BE2C (cell line): ENCODE measurements at regions not wholly inside any gene's neighbourhood (a gene's known extent, or its start where the extent isn't known, plus 50 kb on each side); places are given as distances from the start of the nearest gene placed in this dataset.

Experiments used
- DNase-seq: peaks from one replicate; pipeline ENCODE4 v3.0.0-alpha.2; 2020
- H3K27me3 ChIP-seq: fragments of 250-450 bp; sonication (Bioruptor Pico); 2 replicates; pipeline ENCODE4 v1.5.1; 2020; ENCODE audit warnings: mild to moderate bottlenecking
- H3K36me3 ChIP-seq: fragments of 250-450 bp; sonication (Bioruptor Pico); 2 replicates; pipeline ENCODE4 v1.5.1; 2020; ENCODE audit warnings: mild to moderate bottlenecking
- H3K4me1 ChIP-seq: fragments of 250-450 bp; sonication (Bioruptor Pico); 2 replicates; pipeline ENCODE4 v1.5.1; 2020
- H3K4me3 ChIP-seq: 2 replicates; pipeline ENCODE4 v1.5.1; 2011; ENCODE audit warnings: low read depth, low read length
- H3K9me3 ChIP-seq: fragments of 250-450 bp; sonication (Bioruptor Pico); 2 replicates; pipeline ENCODE4 v1.5.1; 2020
- CTCF ChIP-seq: IDR thresholded peaks from 2 replicates; pipeline ENCODE4 v1.5.1; 2012; ENCODE audit warnings: mild to moderate bottlenecking, low read depth, low read length

- no peak for DNase-seq
- Histone ChIP-seq H3K27me3 (no peaks in the 10 kb centered on the region), H3K9me3 (no peaks in the 10 kb centered on the region), H3K36me3 (no peaks in the 10 kb centered on the region), H3K4me1 (no peaks in the 10 kb centered on the region), H3K4me3 (no peak overlapping the region)
- TF ChIP-seq CTCF = no peak
These were observed 68.6 kb upstream of the HS3ST1 start for GRCh38 chr4:11497212-11497806.

GRCh38 chr4:11496351-11496829 is 67.7 kb upstream of the HS3ST1 start:
- Histone ChIP-seq H3K27me3 (no peaks in the 10 kb centered on the region), H3K36me3 (no peaks in the 10 kb centered on the region), H3K4me1 (no peaks in the 10 kb centered on the region), H3K4me3 (no peak overlapping the region), H3K9me3 (no peaks in the 10 kb centered on the region)
- no peak for DNase-seq
- no peak for TF ChIP-seq CTCF

- no peak for DNase-seq
- no peaks in the 10 kb centered on the region for H3K9me3 ChIP-seq
- no peaks in the 10 kb centered on the region for H3K27me3 ChIP-seq
- H3K36me3 ChIP-seq = no peaks in the 10 kb centered on the region
- no peak overlapping the region for H3K4me3 ChIP-seq
- no peaks in the 10 kb centered on the region for H3K4me1 ChIP-seq
- no peak for TF ChIP-seq CTCF
These were observed 67.1 kb upstream of the HS3ST1 start for GRCh38 chr4:11495818-11496217.

- Histone ChIP-seq H3K9me3 (no peaks in the 10 kb centered on the region), H3K4me1 (no peaks in the 10 kb centered on the region), H3K36me3 (no peaks in the 10 kb centered on the region), H3K27me3 (no peaks in the 10 kb centered on the region), H3K4me3 (no peak overlapping the region)
- TF ChIP-seq CTCF = no peak
- no peak for DNase-seq
These were observed 66.6 kb upstream of the HS3ST1 start for GRCh38 chr4:11495291-11495690.

GRCh38 chr4:11494232-11494631 is 65.5 kb upstream of the HS3ST1 start:
- Histone ChIP-seq H3K4me1 (no peaks in the 10 kb centered on the region), H3K4me3 (no peak overlapping the region), H3K9me3 (no peaks in the 10 kb centered on the region), H3K27me3 (no peaks in the 10 kb centered on the region), H3K36me3 (no peaks in the 10 kb centered on the region)
- no peak for DNase-seq
- no peak for TF ChIP-seq CTCF

- no peaks in the 10 kb centered on the region for H3K36me3 ChIP-seq
- no peaks in the 10 kb centered on the region for H3K4me1 ChIP-seq
- no peak for DNase-seq
- no peak overlapping the region for H3K4me3 ChIP-seq
- no peaks in the 10 kb centered on the region for H3K9me3 ChIP-seq
- no peak for TF ChIP-seq CTCF
- H3K27me3 ChIP-seq = no peaks in the 10 kb centered on the region
These were observed 60.9 kb upstream of the HS3ST1 start for GRCh38 chr4:11489453-11490083.
